Right renal pelvis (tissue), 4 donors: ENCODE measurements at regions not wholly inside any gene's neighbourhood (a gene's known extent, or its start where the extent isn't known, plus 50 kb on each side); places are given as distances from the start of the nearest gene placed in this dataset.

Experiments used
- DNase-seq, 4 donors: peaks; one replicate each; pipeline ENCODE4 v3.0.0-alpha.2; 2013; ENCODE audit warnings: low read depth in 4 of 4, low spot score in 3 of 4, missing footprints in 1 of 4

DNA sequence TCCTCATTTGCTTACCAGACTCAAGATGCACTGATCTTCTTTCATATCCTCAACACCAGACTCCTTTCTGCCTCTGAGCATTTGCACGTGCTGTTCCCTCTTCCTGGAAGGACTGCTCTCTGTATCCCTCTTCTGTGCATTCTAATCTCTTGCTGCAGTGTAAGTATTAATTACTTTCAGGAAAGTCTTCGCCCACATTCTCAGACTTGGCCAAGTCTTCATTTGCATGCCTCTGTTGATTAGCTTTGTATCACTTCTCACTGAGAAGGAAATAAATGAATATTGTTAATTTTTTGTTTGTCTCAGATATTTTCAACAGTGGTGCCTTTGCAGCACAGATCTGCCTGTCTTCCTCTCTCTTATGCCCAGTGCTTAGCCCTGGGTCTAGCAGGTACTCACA, 50.3 kb upstream of the RAB3GAP2 start:
- DNase-seq: no peak
